ENCODE measurements at regions not wholly inside any gene's neighbourhood (a gene's known extent, or its start where the extent isn't known, plus 50 kb on each side); places are given as distances from the start of the nearest gene placed in this dataset.

DNA sequence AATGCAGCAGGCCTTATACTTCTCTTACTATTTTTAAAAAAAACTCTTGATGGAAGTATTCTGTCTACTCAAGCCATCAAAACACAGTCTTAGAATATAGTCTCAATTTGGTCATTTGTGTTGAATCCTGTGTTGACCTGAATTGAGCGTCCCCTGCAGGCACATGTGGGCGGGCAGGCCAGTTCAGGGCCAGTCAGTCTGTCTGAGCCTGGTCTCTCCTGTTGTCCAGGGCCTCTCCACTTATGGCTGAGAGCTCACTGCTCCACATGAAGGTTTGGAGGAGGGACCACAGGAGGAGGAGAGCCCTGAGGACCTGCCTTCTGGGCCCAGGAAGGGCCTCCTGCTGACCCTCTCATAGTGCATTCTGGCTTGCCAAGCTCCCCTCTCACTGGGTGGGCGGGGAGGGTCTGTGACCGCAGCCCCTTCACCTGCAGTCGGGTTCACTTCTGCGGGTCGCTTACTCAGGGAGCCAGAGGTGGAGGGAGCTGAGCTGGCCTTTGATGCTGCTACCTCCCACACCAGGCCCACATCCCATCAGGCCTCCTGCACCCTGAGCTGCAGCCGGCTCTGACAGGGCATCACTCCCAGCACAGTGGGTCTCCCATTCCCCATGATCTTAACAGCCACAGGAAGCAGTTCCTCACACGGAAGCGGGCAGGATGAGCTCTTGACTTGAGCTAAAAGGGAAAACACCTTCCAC lies 178.2 kb upstream of the S1PR3 start:
- POLR2A ChIA-PET: no interaction called here

DNA sequence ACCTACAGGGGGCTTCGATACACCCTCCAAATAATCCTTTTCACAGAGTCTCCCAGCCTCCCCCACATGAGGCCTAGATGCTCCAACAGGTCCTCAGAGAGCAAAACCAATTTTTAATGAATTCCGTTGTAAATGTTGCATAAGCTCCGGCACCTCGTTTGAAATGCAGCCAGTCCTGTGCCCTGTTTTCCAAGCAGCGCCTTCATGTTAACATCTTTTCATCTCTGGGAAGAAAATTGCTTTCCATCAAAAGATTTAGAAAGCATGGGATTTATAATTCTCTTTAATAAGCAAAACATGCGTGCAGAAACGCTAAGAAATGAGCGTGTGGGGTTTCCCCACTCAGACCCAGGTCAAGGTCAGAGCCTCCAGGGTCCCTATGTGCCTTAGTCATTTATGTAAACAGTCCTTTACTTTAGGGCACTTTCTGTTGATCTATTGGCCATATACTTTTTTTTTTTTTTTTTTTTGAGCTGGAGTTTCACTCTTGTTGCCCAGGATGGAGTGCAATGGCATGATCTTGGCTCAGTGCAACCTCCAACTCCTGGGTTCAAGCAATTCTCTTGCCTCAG lies 177.5 kb upstream of the S1PR3 start:
- TF ChIP-seq, protein P1, sequence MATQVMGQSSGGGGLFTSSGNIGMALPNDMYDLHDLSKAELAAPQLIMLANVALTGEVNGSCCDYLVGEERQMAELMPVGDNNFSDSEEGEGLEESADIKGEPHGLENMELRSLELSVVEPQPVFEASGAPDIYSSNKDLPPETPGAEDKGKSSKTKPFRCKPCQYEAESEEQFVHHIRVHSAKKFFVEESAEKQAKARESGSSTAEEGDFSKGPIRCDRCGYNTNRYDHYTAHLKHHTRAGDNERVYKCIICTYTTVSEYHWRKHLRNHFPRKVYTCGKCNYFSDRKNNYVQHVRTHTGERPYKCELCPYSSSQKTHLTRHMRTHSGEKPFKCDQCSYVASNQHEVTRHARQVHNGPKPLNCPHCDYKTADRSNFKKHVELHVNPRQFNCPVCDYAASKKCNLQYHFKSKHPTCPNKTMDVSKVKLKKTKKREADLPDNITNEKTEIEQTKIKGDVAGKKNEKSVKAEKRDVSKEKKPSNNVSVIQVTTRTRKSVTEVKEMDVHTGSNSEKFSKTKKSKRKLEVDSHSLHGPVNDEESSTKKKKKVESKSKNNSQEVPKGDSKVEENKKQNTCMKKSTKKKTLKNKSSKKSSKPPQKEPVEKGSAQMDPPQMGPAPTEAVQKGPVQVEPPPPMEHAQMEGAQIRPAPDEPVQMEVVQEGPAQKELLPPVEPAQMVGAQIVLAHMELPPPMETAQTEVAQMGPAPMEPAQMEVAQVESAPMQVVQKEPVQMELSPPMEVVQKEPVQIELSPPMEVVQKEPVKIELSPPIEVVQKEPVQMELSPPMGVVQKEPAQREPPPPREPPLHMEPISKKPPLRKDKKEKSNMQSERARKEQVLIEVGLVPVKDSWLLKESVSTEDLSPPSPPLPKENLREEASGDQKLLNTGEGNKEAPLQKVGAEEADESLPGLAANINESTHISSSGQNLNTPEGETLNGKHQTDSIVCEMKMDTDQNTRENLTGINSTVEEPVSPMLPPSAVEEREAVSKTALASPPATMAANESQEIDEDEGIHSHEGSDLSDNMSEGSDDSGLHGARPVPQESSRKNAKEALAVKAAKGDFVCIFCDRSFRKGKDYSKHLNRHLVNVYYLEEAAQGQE (IDR thresholded peaks at IDR 0.05; ENCODE audit: insufficient read depth in 1 of 2, low read depth in 2 of 2, low read length in 1 of 2): no peak
- TF ChIP-seq POLR2AphosphoS5 (IDR thresholded peaks at IDR 0.05; ENCODE audit: low read depth, low read length): no peak
- no peak for TF ChIP-seq TCF7L2 (IDR thresholded peaks at IDR 0.05; ENCODE audit: low read depth, low read length)
- TF ChIP-seq, protein P2, sequence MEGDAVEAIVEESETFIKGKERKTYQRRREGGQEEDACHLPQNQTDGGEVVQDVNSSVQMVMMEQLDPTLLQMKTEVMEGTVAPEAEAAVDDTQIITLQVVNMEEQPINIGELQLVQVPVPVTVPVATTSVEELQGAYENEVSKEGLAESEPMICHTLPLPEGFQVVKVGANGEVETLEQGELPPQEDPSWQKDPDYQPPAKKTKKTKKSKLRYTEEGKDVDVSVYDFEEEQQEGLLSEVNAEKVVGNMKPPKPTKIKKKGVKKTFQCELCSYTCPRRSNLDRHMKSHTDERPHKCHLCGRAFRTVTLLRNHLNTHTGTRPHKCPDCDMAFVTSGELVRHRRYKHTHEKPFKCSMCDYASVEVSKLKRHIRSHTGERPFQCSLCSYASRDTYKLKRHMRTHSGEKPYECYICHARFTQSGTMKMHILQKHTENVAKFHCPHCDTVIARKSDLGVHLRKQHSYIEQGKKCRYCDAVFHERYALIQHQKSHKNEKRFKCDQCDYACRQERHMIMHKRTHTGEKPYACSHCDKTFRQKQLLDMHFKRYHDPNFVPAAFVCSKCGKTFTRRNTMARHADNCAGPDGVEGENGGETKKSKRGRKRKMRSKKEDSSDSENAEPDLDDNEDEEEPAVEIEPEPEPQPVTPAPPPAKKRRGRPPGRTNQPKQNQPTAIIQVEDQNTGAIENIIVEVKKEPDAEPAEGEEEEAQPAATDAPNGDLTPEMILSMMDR (IDR thresholded peaks at IDR 0.05): no peak
- no peak for TF ChIP-seq SIN3A (IDR thresholded peaks at IDR 0.05; ENCODE audit: borderline replicate concordance, insufficient read depth, low read depth, low read length)
- POLR2A ChIA-PET: interaction anchor here (0.6 kb wide), 1 partner anchor 32 kb away, joined by 5 read pairs; no protein-coding TSS in a partner anchor
- no TSS peak for BruUV-seq (replicated peaks)
- in situ Hi-C loops (cut with HindIII; ENCODE audit: low pct_unique_long_range_greater_than_20kb, low sequenced_read_pairs): no loop called here
- H3K27me3 ChIP-seq (ENCODE audit: control insufficient read depth, insufficient read depth, low read length): no peaks in the 10 kb centered on the region
- H3K4me1 ChIP-seq (ENCODE audit: control insufficient read depth, insufficient read depth, low read length): no peaks in the 10 kb centered on the region
- no peak overlapping the region for H3K4me3 ChIP-seq (ENCODE audit: low read depth in 2 of 2, low read length in 2 of 2)
- intact Hi-C loops (cut with micrococcal nuclease; ENCODE audit: unreplicated experiment): no loop called here
- no peaks in the 10 kb centered on the region for H3K9me3 ChIP-seq (ENCODE audit: control insufficient read depth, insufficient read depth, low read depth, low read length)
- no peak for ATAC-seq
- no peak for DNase-seq (ENCODE audit: low read depth, low spot score)
- H3K27ac ChIP-seq (ENCODE audit: low read length): no peak overlapping the region
- CTCF ChIA-PET: no interaction called here
- no peaks in the 10 kb centered on the region for H3K36me3 ChIP-seq (ENCODE audit: control insufficient read depth, insufficient read depth, low read length)

More for the DNA sequence above, 178.2 kb upstream of the S1PR3 start:
- BruUV-seq (replicated peaks): no TSS peak
- Histone ChIP-seq H3K27me3 (ENCODE audit: control insufficient read depth, insufficient read depth, low read length) (no peaks in the 10 kb centered on the region), H3K36me3 (ENCODE audit: control insufficient read depth, insufficient read depth, low read length) (no peaks in the 10 kb centered on the region), H3K27ac (ENCODE audit: low read length) (no peak overlapping the region), H3K4me1 (ENCODE audit: control insufficient read depth, insufficient read depth, low read length) (no peaks in the 10 kb centered on the region), H3K9me3 (ENCODE audit: control insufficient read depth, insufficient read depth, low read depth, low read length) (no peaks in the 10 kb centered on the region), H3K4me3 (ENCODE audit: low read depth in 2 of 2, low read length in 2 of 2) (no peak overlapping the region)
- DNase-seq (ENCODE audit: low read depth, low spot score): no peak
- no peak for ATAC-seq
- no peak for TF ChIP-seq POLR2AphosphoS5 (IDR thresholded peaks at IDR 0.05; ENCODE audit: low read depth, low read length)
- TF ChIP-seq SIN3A (IDR thresholded peaks at IDR 0.05; ENCODE audit: borderline replicate concordance, insufficient read depth, low read depth, low read length): no peak
- no peak for TF ChIP-seq TCF7L2 (IDR thresholded peaks at IDR 0.05; ENCODE audit: low read depth, low read length)
- TF ChIP-seq, protein P2 (IDR thresholded peaks at IDR 0.05): no peak
- TF ChIP-seq, protein P1 (IDR thresholded peaks at IDR 0.05; ENCODE audit: insufficient read depth in 1 of 2, low read depth in 2 of 2, low read length in 1 of 2): no peak
- CTCF ChIA-PET: no interaction called here
- in situ Hi-C loops (cut with HindIII; ENCODE audit: low pct_unique_long_range_greater_than_20kb, low sequenced_read_pairs): no loop called here
- intact Hi-C loops (cut with micrococcal nuclease; ENCODE audit: unreplicated experiment): no loop called here
